ENCODE measurements at regions not wholly inside any gene's neighbourhood (a gene's known extent, or its start where the extent isn't known, plus 50 kb on each side); places are given as distances from the start of the nearest gene placed in this dataset.

DNA sequence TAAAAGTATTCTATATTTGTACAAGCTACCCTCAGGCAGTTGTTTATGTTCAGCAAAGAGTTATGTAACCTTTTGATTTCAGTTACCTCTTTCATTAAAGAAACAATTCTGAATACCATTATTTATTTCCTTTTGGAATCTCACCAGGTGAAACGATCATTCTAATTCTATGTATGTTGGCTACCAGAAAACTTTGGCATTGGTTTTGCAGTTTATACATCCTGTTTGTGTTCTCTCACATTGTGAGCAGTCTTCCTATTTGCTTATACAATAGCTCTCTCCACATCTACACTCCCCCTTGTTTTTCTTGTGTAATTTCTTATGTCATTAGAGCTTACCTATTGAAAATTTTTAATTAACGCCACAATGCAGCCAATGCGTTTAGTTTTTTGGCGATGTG lies 276.0 kb upstream of the MPDZ start:
- TF ChIP-seq, protein P1, sequence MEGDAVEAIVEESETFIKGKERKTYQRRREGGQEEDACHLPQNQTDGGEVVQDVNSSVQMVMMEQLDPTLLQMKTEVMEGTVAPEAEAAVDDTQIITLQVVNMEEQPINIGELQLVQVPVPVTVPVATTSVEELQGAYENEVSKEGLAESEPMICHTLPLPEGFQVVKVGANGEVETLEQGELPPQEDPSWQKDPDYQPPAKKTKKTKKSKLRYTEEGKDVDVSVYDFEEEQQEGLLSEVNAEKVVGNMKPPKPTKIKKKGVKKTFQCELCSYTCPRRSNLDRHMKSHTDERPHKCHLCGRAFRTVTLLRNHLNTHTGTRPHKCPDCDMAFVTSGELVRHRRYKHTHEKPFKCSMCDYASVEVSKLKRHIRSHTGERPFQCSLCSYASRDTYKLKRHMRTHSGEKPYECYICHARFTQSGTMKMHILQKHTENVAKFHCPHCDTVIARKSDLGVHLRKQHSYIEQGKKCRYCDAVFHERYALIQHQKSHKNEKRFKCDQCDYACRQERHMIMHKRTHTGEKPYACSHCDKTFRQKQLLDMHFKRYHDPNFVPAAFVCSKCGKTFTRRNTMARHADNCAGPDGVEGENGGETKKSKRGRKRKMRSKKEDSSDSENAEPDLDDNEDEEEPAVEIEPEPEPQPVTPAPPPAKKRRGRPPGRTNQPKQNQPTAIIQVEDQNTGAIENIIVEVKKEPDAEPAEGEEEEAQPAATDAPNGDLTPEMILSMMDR (conservative IDR thresholded peaks at IDR 0.05; ENCODE audit: low read depth, low read length), result no peak
- no peak for TF ChIP-seq EZH2 (IDR thresholded peaks at IDR 0.05; ENCODE audit: borderline replicate concordance, low read depth, low read length, poor library complexity, severe bottlenecking)

All from A673 (cell line).